OCI-LY7 (cell line): ENCODE measurements at regions not wholly inside any gene's neighbourhood (a gene's known extent, or its start where the extent isn't known, plus 50 kb on each side); places are given as distances from the start of the nearest gene placed in this dataset.

ENCODE experiments used
- EZH2phosphoT487 ChIP-seq: fragments of 200-600 bp; sonication (generic); IDR thresholded peaks from 2 replicates; pipeline ENCODE4 v1.6.1; 2018; ENCODE audit warnings: low read depth, borderline replicate concordance, mild to moderate bottlenecking, mixed run types, antibody characterized with exemption, low read length, moderate library complexity, mixed read lengths
- TF ChIP-seq, protein P1 (sequence below): fragments of 200-600 bp; sonication (generic); conservative IDR thresholded peaks from 2 replicates; pipeline ENCODE4 v1.5.1; 2014; ENCODE audit warnings: mild to moderate bottlenecking, antibody characterized with exemption, low read length, moderate library complexity, mixed read lengths

DNA sequence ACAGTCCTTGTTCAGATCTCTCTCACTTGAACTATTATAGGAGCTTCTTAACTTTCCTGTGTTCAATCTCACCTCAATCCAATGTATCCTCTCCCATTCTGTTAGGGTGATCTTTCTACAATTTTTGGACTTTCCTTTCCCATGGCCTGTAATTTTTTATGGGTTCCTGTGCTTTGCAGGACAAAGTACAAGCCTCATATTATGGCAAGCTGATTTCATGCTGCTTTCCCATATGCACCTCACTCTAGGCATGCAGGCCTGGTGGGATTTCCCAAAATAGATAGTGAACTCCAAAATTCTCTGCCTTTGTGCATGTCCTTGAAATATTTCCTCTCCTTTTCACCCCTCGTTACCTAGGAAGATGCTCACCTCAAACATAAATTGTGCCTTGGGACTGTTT is 499.4 kb downstream of the NAV3 start:
- TF ChIP-seq, protein P1, sequence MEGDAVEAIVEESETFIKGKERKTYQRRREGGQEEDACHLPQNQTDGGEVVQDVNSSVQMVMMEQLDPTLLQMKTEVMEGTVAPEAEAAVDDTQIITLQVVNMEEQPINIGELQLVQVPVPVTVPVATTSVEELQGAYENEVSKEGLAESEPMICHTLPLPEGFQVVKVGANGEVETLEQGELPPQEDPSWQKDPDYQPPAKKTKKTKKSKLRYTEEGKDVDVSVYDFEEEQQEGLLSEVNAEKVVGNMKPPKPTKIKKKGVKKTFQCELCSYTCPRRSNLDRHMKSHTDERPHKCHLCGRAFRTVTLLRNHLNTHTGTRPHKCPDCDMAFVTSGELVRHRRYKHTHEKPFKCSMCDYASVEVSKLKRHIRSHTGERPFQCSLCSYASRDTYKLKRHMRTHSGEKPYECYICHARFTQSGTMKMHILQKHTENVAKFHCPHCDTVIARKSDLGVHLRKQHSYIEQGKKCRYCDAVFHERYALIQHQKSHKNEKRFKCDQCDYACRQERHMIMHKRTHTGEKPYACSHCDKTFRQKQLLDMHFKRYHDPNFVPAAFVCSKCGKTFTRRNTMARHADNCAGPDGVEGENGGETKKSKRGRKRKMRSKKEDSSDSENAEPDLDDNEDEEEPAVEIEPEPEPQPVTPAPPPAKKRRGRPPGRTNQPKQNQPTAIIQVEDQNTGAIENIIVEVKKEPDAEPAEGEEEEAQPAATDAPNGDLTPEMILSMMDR = no peak
- TF ChIP-seq EZH2phosphoT487 = no peak
